Activated T-cell treated with anti-CD3 and anti-CD28 coated beads, Interleukin-2, amount 50 U/mL, for 4 hours (primary cell): ENCODE measurements at regions not wholly inside any gene's neighbourhood (a gene's known extent, or its start where the extent isn't known, plus 50 kb on each side); places are given as distances from the start of the nearest gene placed in this dataset.

Experiments used
- ATAC-seq, 2 donors: fragments of 200-7000 bp; cut with Tn5 transposase; one replicate each; pipeline ENCODE4 v1.10.0; 2021
- DNase-seq: peaks from one replicate; pipeline ENCODE4 v3.0.0-alpha.2; 2020
- H3K27me3 Mint-ChIP-seq: one replicate; pipeline ENCODE4 v1.8.0; 2021; ENCODE audit warnings: low read depth, mixed read lengths
- H3K36me3 Mint-ChIP-seq: one replicate; pipeline ENCODE4 v1.8.0; 2022; ENCODE audit warnings: mixed read lengths; ENCODE audit not compliant: insufficient read depth
- H3K4me1 Mint-ChIP-seq: one replicate; pipeline ENCODE4 v1.8.0; 2021; ENCODE audit warnings: low read depth, mixed read lengths
- H3K4me3 Mint-ChIP-seq: one replicate; pipeline ENCODE4 v1.8.0; 2021; ENCODE audit warnings: mild to moderate bottlenecking, moderate library complexity, mixed read lengths
- H3K9me3 Mint-ChIP-seq: one replicate; pipeline ENCODE4 v1.8.0; 2021; ENCODE audit warnings: mixed read lengths

- Mint-ChIP-seq H3K9me3 (no peaks in the 10 kb centered on the region), H3K36me3 (no peaks in the 10 kb centered on the region), H3K27me3 (peaks cover 18% of the 10 kb centered on the region), H3K4me1 (no peaks in the 10 kb centered on the region), H3K4me3 (no peak overlapping the region)
- DNase-seq (no peak), ATAC-seq (no peak)
Observed at GRCh38 chr20:58143531-58143930, 84.9 kb downstream of the ANKRD60 start.

GRCh38 chr20:58142843-58143185 lies 85.6 kb downstream of the ANKRD60 start:
- ATAC-seq (no peak), DNase-seq (no peak)
- H3K4me1 Mint-ChIP-seq = no peaks in the 10 kb centered on the region
- no peaks in the 10 kb centered on the region for H3K9me3 Mint-ChIP-seq
- no peak overlapping the region for H3K4me3 Mint-ChIP-seq
- no peaks in the 10 kb centered on the region for H3K36me3 Mint-ChIP-seq
- H3K27me3 Mint-ChIP-seq = peaks cover 17% of the 10 kb centered on the region

DNA sequence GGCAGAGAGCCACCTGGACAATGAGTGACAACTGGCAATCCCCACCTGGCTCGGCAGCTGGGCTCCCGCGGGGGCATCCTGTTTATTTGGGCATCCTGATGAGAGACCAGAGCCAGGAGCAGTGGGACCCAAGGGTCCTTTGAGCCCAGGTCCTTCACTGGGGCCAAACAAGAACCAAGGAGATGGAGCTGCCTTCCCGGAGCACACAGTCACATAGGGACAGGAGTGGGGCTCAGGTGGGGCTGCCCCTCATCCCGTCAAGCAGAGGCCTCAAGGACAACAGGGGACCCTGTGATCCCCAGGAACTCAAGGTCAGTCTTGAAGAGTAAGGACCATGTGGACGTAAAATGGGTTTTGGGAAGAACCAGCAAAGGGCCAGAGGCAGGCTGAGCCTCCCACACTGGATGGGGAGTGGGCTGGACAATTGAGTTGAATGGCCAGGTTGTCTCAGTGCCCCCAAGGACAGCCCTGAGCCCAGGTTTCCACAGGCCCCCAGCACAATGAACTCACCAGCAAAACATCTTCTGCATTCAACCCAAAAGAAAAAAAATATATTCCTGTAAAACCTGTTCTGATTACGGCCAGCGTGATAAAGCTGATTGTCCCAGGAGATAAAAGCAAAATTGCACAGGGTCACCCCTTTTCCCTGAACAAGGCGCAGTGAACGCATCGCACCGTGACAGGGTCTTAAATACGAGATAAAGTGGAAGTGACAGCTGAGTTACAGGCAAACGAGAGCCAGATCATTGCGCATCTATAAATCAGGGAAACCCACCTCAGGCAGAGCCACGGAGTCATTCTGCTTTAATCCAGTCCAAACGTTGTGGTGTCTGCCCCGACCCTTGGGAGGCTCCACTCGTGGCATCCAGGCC lies 86.2 kb downstream of the ANKRD60 start:
- DNase-seq = no peak

DNA sequence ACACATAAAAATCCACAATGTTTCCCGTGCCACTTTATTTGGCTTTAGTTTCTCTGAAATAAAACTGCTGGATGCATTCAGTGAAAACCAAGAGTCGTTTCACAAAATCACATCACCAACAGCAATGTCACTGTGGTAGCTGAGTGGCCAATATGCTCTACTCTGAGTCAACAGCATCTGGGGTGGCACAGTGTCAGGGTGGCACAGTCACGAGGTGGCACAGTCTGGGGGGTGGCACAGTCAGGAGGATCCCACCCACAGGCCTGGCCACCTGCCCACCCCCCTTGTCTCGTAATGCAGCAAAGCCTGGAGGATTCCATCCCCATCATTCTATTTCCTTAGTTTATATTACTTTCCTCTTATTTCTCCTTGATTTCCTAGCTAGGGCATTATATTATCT lies 87.0 kb downstream of the ANKRD60 start:
- Mint-ChIP-seq H3K4me3 (no peak overlapping the region), H3K36me3 (no peaks in the 10 kb centered on the region), H3K9me3 (no peaks in the 10 kb centered on the region), H3K4me1 (no peaks in the 10 kb centered on the region), H3K27me3 (peaks cover 23% of the 10 kb centered on the region)
- no peak for DNase-seq
- no peak for ATAC-seq

More for the DNA sequence above, 86.2 kb downstream of the ANKRD60 start:
- no peaks in the 10 kb centered on the region for H3K9me3 Mint-ChIP-seq
- no peaks in the 10 kb centered on the region for H3K36me3 Mint-ChIP-seq
- H3K27me3 Mint-ChIP-seq = peaks cover 20% of the 10 kb centered on the region
- no peak overlapping the region for H3K4me3 Mint-ChIP-seq
- ATAC-seq = no peak
- no peaks in the 10 kb centered on the region for H3K4me1 Mint-ChIP-seq

- no peaks in the 10 kb centered on the region for H3K9me3 Mint-ChIP-seq
- DNase-seq = no peak
- no peak overlapping the region for H3K4me3 Mint-ChIP-seq
- no peaks in the 10 kb centered on the region for H3K4me1 Mint-ChIP-seq
- peaks cover 23% of the 10 kb centered on the region for H3K27me3 Mint-ChIP-seq
- no peak for ATAC-seq
- H3K36me3 Mint-ChIP-seq = no peaks in the 10 kb centered on the region
Observed at GRCh38 chr20:58140787-58141425, 87.5 kb downstream of the ANKRD60 start.

DNA sequence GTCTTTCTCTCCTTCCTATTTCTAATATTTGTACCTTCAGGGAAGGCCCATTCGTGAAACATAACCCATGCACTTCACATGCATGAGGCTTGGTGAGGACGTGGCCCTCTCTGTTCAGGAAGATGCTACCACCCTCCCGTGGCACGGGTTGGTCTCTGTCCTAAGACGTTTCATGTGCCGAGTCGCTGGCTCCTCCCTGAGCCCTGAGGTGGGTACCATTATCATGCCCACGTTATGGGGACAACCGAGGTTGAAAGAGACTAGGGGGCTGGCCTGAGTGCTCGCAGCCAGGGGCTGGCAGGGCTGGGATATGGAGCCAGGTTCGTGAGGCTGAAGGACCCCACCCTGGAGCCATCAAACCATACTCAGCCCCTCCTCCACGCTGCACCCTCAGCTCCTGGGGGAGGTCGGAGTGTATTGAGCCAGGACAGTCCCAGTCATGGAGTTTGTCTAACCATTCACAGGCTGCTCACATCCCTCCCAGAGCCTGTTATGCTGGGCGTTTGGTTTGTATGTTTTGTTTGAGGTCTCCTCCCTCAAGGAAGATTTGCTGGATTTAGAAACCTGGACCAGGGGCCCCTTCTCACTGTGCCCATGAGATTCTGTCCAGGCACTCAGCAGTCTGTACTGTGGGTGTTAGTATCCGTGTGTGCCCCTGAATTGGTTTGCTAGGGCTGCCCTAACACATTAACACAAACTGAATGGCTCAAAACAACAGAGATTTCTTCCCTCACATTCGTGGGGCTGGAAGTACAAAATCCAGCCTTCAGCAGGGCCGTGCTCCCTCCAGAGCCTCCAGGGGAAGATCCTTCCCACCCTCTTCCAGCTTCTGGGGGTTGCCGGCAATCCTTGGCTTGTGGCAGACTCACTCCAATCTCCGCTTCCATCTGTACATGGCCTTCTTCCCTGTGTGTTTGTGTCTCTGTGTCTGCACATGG lies 88.3 kb downstream of the ANKRD60 start:
- H3K4me3 Mint-ChIP-seq = no peak overlapping the region
- no peaks in the 10 kb centered on the region for H3K9me3 Mint-ChIP-seq
- no peaks in the 10 kb centered on the region for H3K4me1 Mint-ChIP-seq
- H3K36me3 Mint-ChIP-seq = no peaks in the 10 kb centered on the region
- peaks cover 25% of the 10 kb centered on the region for H3K27me3 Mint-ChIP-seq
- ATAC-seq = no peak
- no peak for DNase-seq

DNA sequence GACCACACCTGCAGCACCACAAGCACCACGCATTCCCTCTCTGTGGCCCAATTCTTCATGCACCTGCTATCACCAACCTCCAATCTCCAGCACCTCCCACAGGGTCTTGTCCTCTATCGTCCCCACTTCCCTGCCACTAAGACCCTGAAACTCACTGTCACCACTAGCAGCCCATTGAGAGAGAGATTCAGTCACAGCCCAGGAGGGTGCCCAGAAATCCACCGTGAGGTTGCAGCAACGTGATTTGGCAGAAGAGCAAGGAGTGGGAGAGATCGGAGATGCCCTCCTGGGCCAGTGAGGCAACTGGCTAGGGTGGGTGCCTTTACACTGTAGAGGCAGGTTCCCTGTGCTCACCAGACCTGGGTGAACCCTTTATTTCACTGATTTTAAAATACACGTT lies 90.1 kb downstream of the ANKRD60 start:
- ATAC-seq = no peak
- Mint-ChIP-seq H3K4me1 (no peaks in the 10 kb centered on the region), H3K27me3 (peaks cover 32% of the 10 kb centered on the region), H3K36me3 (no peaks in the 10 kb centered on the region), H3K4me3 (no peak overlapping the region), H3K9me3 (no peaks in the 10 kb centered on the region)
- DNase-seq = no peak

- H3K27me3 Mint-ChIP-seq = peaks cover 38% of the 10 kb centered on the region
- ATAC-seq (no peak), DNase-seq (no peak)
- H3K4me1 Mint-ChIP-seq = no peaks in the 10 kb centered on the region
- H3K9me3 Mint-ChIP-seq = no peaks in the 10 kb centered on the region
- no peaks in the 10 kb centered on the region for H3K36me3 Mint-ChIP-seq
- no peak overlapping the region for H3K4me3 Mint-ChIP-seq
Observed at GRCh38 chr20:58137651-58138265, 90.7 kb downstream of the ANKRD60 start.

DNA sequence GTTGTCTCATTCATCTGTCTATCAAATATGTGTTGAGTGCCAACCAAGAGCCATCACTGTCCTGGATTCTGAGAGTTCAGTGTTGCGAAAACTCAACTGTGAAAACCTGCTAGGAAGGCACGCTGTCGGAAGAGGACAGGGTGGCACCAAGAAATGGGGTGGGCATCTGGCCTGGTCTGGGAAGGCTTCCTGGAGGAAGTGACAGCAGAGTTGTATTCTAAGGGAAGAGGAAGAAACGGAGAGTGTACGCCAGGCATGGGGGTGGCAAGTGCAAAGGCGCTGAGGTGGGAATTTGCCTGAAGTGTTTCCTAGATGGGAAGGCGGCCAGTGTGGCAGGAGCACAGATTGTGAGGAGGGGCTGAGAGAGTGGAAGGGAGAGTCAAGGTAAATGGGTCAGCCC lies 91.2 kb downstream of the ANKRD60 start:
- DNase-seq = no peak
- H3K9me3 Mint-ChIP-seq = no peaks in the 10 kb centered on the region
- H3K36me3 Mint-ChIP-seq = no peaks in the 10 kb centered on the region

GRCh38 chr20:58136149-58136484 lies 92.3 kb downstream of the ANKRD60 start:
- H3K27me3 Mint-ChIP-seq = peaks cover 47% of the 10 kb centered on the region
- H3K4me1 Mint-ChIP-seq = peaks cover 8% of the 10 kb centered on the region
- H3K4me3 Mint-ChIP-seq = no peak overlapping the region
- ATAC-seq (no peak), DNase-seq (no peak)
- H3K36me3 Mint-ChIP-seq = no peaks in the 10 kb centered on the region
- no peaks in the 10 kb centered on the region for H3K9me3 Mint-ChIP-seq

More for the DNA sequence above, 91.2 kb downstream of the ANKRD60 start:
- Mint-ChIP-seq H3K4me1 (no peaks in the 10 kb centered on the region), H3K4me3 (no peak overlapping the region), H3K27me3 (peaks cover 39% of the 10 kb centered on the region)
- ATAC-seq = no peak

DNA sequence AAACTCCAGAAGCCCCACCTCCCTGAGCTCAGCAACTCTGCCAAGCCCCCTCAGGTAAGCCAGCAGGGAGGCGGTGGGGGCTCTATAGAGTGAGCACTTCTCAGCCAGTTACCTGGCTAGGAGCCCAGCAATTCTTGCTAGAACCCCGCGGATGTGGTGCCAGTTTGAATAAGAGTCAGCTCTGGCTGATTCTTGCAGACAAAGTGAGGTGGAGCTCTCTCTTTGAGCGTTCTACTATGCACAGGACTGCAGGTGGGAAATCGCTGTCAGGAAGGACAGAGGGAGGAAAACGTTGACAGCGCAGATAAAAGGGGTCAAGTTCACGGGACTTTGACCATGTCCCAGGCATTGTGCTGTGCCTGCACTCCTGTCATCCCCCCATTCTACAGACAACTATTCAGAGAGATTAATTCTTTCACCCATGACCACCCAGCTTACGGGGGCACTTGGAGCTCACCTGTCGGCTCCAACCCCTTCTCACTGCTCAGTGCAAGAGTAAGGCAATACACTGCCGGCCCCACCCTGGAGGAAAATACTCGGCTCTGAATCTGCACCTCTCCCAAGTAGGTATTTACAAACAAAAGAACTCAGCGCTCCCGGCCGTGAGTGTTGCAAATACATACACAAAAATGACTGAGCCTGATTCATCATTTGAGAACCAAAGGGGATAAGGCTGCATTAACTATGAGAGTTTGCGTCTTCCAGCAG lies 92.9 kb downstream of the ANKRD60 start:
- no peaks in the 10 kb centered on the region for H3K9me3 Mint-ChIP-seq
- no peak overlapping the region for H3K4me3 Mint-ChIP-seq
- no peaks in the 10 kb centered on the region for H3K36me3 Mint-ChIP-seq
- DNase-seq = no peak
- peaks cover 8% of the 10 kb centered on the region for H3K4me1 Mint-ChIP-seq
- H3K27me3 Mint-ChIP-seq = peaks cover 51% of the 10 kb centered on the region
- no peak for ATAC-seq

DNA sequence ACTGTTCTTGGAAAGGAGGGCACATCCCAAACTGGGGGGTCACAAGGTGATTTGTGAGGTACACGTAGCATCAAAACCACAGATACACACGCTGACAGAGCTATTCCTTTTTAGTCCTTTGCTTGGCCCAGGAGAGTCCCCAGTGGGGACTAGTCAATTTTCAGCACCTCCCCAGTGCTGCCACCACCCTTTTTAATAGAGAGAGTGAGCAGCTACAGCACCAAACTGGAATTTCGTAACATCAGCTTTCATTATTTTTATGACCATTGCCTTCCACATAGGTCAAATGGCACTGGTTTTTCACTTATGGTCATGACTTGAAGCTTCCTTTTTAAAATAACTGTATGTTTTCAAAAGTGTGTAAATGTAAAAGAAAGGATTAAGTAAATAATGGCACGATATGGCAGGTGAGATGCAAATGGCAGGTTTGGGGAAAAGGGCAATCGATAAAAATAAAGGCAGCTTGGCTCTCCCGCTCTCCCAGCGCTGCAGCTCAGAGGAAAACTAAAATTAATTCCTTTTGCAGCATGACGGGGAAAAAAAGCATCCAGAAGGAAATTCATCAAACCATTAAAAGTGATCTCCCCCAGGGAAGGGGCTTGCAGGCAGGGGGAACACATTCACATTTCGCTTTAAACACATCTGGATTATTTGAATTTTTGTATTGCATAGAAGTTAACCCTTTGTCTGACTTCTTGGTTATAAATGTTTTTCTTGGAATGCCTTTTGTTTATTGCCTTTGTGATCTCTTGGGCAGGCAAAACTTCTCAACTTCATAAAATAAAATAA lies 95.2 kb downstream of the ANKRD60 start:
- Mint-ChIP-seq H3K9me3 (no peaks in the 10 kb centered on the region), H3K27me3 (peaks cover 69% of the 10 kb centered on the region), H3K4me3 (no peak overlapping the region), H3K4me1 (peaks cover 8% of the 10 kb centered on the region), H3K36me3 (no peaks in the 10 kb centered on the region)
- no peak for DNase-seq
- no peak for ATAC-seq

DNA sequence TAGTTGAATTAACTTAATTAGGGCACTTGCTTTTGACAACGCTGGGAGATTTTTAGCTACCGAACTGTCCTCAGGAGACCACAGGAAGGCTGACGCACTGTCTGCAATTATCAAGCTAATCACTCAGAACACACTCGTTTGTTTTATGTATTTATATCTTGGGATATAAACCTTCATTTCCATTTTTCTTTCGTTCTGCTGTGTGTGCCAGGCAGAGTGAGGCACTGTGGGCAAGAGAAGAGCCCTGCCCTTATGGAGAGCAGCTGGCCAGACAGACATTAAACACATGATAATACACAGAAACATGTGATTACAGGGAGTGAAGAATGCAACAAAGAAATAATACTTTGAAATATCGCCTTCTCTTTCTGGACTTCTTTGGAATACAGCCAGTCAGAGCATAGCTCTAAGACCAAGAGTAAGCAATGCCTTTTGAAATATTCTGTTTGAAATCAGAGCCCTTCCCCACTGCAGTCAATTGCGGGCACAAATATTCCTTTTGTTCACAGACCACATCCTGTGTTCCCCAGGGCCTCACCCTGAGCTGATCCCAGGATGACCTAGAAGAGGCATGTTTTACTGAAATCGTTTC lies 96.8 kb downstream of the ANKRD60 start:
- peaks cover 66% of the 10 kb centered on the region for H3K27me3 Mint-ChIP-seq
- no peak overlapping the region for H3K4me3 Mint-ChIP-seq
- no peaks in the 10 kb centered on the region for H3K36me3 Mint-ChIP-seq
- peaks cover 8% of the 10 kb centered on the region for H3K4me1 Mint-ChIP-seq
- peaks cover 1% of the 10 kb centered on the region for H3K9me3 Mint-ChIP-seq
- ATAC-seq (no peak), DNase-seq (no peak)
